ENCODE measurements at regions not wholly inside any gene's neighbourhood (a gene's known extent, or its start where the extent isn't known, plus 50 kb on each side); places are given as distances from the start of the nearest gene placed in this dataset.

- peak; percentile 9 for DNase-seq
- TF ChIP-seq, protein P1, sequence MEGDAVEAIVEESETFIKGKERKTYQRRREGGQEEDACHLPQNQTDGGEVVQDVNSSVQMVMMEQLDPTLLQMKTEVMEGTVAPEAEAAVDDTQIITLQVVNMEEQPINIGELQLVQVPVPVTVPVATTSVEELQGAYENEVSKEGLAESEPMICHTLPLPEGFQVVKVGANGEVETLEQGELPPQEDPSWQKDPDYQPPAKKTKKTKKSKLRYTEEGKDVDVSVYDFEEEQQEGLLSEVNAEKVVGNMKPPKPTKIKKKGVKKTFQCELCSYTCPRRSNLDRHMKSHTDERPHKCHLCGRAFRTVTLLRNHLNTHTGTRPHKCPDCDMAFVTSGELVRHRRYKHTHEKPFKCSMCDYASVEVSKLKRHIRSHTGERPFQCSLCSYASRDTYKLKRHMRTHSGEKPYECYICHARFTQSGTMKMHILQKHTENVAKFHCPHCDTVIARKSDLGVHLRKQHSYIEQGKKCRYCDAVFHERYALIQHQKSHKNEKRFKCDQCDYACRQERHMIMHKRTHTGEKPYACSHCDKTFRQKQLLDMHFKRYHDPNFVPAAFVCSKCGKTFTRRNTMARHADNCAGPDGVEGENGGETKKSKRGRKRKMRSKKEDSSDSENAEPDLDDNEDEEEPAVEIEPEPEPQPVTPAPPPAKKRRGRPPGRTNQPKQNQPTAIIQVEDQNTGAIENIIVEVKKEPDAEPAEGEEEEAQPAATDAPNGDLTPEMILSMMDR (IDR thresholded peaks at IDR 0.05), result no peak
- TF ChIP-seq POLR2A (IDR thresholded peaks at IDR 0.05), result no peak
- Histone ChIP-seq H3K9me3 (no peaks in the 10 kb centered on the region), H3K27ac (no peak overlapping the region), H3K36me3 (ENCODE audit: low read depth, missing control alignments) (no peaks in the 10 kb centered on the region), H3K4me3 (no peak overlapping the region), H3K27me3 (no peaks in the 10 kb centered on the region), H3K4me1 (no peaks in the 10 kb centered on the region)
- WGBS, 2 donors, result 74 to 82% methylated on average over 16 of the region's 16 CpGs
- intact Hi-C loops (cut with DNase I; ENCODE audit: low total_unique reads), result no loop called here
Observed at GRCh38 chr13:111515635-111516034, 195.2 kb downstream of the TEX29 start.

- 78% methylated on average over 24 to 28 of the region's 28 CpGs for WGBS, 2 donors
- Histone ChIP-seq H3K36me3 (ENCODE audit: low read depth, missing control alignments) (no peaks in the 10 kb centered on the region), H3K27me3 (no peaks in the 10 kb centered on the region), H3K4me1 (no peaks in the 10 kb centered on the region), H3K4me3 (no peak overlapping the region), H3K9me3 (no peaks in the 10 kb centered on the region), H3K27ac (no peak overlapping the region)
- intact Hi-C loops (cut with DNase I; ENCODE audit: low total_unique reads), result no loop called here
- DNase-seq, result peak; percentile 9
- TF ChIP-seq POLR2A (IDR thresholded peaks at IDR 0.05), result no peak
- TF ChIP-seq, protein P1 (IDR thresholded peaks at IDR 0.05), result no peak
Observed at GRCh38 chr13:111516712-111517640, 196.5 kb downstream of the TEX29 start.

- H3K27ac ChIP-seq, result no peak overlapping the region
- H3K4me1 ChIP-seq, result no peaks in the 10 kb centered on the region
- no peak for TF ChIP-seq POLR2A (IDR thresholded peaks at IDR 0.05)
- TF ChIP-seq, protein P1 (IDR thresholded peaks at IDR 0.05), result no peak
- no peak overlapping the region for H3K4me3 ChIP-seq
- no peaks in the 10 kb centered on the region for H3K9me3 ChIP-seq
- H3K27me3 ChIP-seq, result no peaks in the 10 kb centered on the region
- H3K36me3 ChIP-seq (ENCODE audit: low read depth, missing control alignments), result no peaks in the 10 kb centered on the region
- intact Hi-C loops (cut with DNase I; ENCODE audit: low total_unique reads), result no loop called here
- 54 to 81% methylated on average over 3 to 4 of the region's 10 CpGs for WGBS, 2 donors
- peak; percentile 6 for DNase-seq
Observed at GRCh38 chr13:111517641-111518010, 197.2 kb downstream of the TEX29 start.

DNA sequence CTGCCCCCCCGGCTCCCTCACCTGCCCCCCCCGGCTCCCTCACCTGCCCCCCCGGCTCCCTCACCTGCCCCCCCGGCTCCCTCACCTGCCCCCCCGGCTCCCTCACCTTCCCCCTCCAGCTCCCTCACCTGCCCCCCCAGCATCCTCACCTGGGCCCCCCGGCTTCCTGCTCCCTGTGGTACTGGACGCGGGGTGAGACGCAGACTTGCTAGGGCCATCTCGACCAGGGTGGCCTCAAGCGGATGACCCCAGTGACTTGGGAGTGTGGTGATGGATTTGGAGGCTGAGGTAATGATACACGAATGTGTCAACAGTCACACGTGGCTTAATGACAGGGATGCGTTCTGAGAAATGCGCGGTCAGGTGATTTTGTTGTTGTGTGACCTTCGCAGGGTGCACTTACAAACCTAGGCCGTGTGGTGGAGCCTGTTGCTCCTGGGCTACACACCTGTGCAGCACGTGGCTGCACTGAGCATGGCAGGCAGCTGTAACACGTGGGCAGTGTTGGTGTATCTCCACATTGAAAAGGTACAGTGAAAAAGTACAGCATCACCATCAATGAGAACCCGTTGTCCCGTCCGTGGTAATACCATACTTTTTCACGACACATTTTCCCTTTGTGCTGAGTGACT lies 197.8 kb downstream of the TEX29 start:
- H3K36me3 ChIP-seq (ENCODE audit: low read depth, missing control alignments), result no peaks in the 10 kb centered on the region
- no peaks in the 10 kb centered on the region for H3K9me3 ChIP-seq
- TF ChIP-seq, protein P1 (IDR thresholded peaks at IDR 0.05), result no peak
- no peak for TF ChIP-seq POLR2A (IDR thresholded peaks at IDR 0.05)
- 76 to 77% methylated on average over 14 to 21 of the region's 24 CpGs for WGBS, 2 donors
- H3K4me1 ChIP-seq, result no peaks in the 10 kb centered on the region
- no peak overlapping the region for H3K27ac ChIP-seq
- H3K27me3 ChIP-seq, result no peaks in the 10 kb centered on the region
- intact Hi-C loops (cut with DNase I; ENCODE audit: low total_unique reads), result no loop called here
- H3K4me3 ChIP-seq, result no peak overlapping the region
- DNase-seq, result no peak

Measured in testis (tissue), 2 donors.